ENCODE measurements at regions not wholly inside any gene's neighbourhood (a gene's known extent, or its start where the extent isn't known, plus 50 kb on each side); places are given as distances from the start of the nearest gene placed in this dataset.

DNA sequence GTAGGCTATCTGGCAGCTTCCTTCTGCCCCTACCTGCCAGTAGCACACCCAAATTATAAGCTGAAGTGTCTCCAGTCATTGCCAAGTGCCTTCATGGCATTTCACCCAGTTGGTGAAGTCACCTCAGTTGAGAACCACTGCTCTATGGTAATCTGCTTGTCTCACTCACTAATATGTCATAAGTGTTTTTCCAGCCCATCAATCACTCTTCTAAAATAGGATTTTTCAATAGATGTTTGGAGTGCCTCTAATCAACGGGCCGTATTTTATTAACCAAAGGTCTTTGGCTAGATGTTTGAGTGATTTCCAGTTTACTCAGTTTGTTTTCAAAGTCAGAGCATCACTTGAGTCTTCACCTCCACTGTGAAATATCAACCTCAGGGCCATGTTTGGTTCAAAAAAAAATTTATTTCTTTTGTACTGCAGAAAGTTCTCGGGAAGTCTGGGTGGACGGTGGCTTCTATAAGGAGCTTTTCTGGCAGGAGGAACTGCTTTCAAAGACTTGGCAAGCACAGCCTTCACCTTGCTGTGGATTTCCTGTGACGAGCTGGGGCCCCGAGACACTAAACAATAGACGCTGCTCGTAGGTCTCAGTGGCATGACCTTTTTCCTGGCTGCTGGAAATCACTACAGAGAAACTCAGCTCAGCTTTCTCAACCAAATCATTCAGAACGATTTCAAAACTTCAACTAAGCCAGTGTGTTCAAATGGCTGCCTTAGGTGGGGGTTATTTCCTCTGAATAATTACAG lies 95.2 kb upstream of the FOXF1 start:
- WGBS, 2 donors: 16 to 25% methylated on average over 9 of the region's 9 CpGs
- no peaks in the 10 kb centered on the region for H3K27me3 ChIP-seq (ENCODE audit: control insufficient read depth in 1 of 2, insufficient read depth in 2 of 2, low read length in 1 of 2)
- ATAC-seq (ENCODE audit: low FRiP score) (no peak), DNase-seq (no peak)
- no peak overlapping the region for H3K4me3 ChIP-seq (ENCODE audit: low read length in 2 of 2)
- peaks cover 11% of the 10 kb centered on the region for H3K9me3 ChIP-seq (ENCODE audit: control insufficient read depth, low read length)
- no peaks in the 10 kb centered on the region for H3K4me1 ChIP-seq (ENCODE audit: control insufficient read depth in 1 of 2, insufficient read depth in 2 of 2, low read length in 2 of 2)
- no peak overlapping the region for H3K27ac ChIP-seq (ENCODE audit: low read depth in 1 of 2, low read length in 2 of 2)
- no peaks in the 10 kb centered on the region for H3K36me3 ChIP-seq (ENCODE audit: control insufficient read depth in 1 of 2, insufficient read depth in 2 of 2, low read length in 1 of 2)
- intact Hi-C loops (cut with DNase I): no loop called here

DNA sequence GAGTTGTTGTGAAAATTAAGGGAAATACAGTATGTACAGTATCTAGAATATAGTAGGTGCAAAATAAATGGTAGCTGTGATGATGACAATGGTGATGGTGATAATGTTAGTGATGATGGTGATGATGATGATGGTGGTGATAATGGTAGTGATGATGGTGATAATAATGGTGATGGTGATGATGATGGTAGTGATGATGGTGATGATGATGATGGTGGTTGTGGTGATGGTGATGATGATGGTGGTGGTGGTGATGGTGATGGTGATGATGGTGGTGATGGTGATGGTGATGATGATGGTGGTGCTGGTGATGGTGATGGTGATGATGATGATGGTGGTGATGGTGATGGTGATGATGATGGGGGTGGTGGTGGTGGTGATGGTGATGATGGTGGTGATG lies 91.3 kb upstream of the FOXF1 start:
- H3K4me3 ChIP-seq (ENCODE audit: low read length in 2 of 2): no peak overlapping the region
- intact Hi-C loops (cut with DNase I): no loop called here
- H3K36me3 ChIP-seq (ENCODE audit: control insufficient read depth in 1 of 2, insufficient read depth in 2 of 2, low read length in 1 of 2): no peaks in the 10 kb centered on the region
- no peak overlapping the region for H3K27ac ChIP-seq (ENCODE audit: low read depth in 1 of 2, low read length in 2 of 2)
- ATAC-seq (ENCODE audit: low FRiP score) (no peak), DNase-seq (no peak)
- H3K27me3 ChIP-seq (ENCODE audit: control insufficient read depth in 1 of 2, insufficient read depth in 2 of 2, low read length in 1 of 2): no peaks in the 10 kb centered on the region
- peaks cover 9% of the 10 kb centered on the region for H3K9me3 ChIP-seq (ENCODE audit: control insufficient read depth, low read length)
- no peaks in the 10 kb centered on the region for H3K4me1 ChIP-seq (ENCODE audit: control insufficient read depth in 1 of 2, insufficient read depth in 2 of 2, low read length in 2 of 2)

DNA sequence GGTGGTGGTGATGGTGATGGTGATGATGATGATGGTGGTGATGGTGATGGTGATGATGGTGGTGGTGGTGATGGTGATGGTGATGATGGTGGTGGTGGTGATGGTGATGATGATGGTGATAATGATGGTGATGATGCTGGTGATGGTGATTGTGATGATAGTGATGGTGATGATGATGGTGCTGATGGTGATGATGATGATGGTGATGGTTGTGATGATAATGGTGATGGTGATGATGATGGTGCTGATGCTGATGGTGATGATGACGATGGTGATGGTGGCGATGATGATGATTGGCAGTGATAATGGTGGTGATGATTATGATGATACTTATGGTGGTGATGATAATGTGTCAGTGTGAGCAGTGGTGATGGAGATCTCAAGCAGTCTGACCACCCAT lies 90.8 kb upstream of the FOXF1 start:
- no peak for DNase-seq
- H3K36me3 ChIP-seq (ENCODE audit: control insufficient read depth in 1 of 2, insufficient read depth in 2 of 2, low read length in 1 of 2): no peaks in the 10 kb centered on the region
- peaks cover 9% of the 10 kb centered on the region for H3K9me3 ChIP-seq (ENCODE audit: control insufficient read depth, low read length)
- ATAC-seq (ENCODE audit: low FRiP score): no peak
- no peaks in the 10 kb centered on the region for H3K27me3 ChIP-seq (ENCODE audit: control insufficient read depth in 1 of 2, insufficient read depth in 2 of 2, low read length in 1 of 2)
- intact Hi-C loops (cut with DNase I): no loop called here
- H3K27ac ChIP-seq (ENCODE audit: low read depth in 1 of 2, low read length in 2 of 2): no peak overlapping the region
- no peak overlapping the region for H3K4me3 ChIP-seq (ENCODE audit: low read length in 2 of 2)
- no peaks in the 10 kb centered on the region for H3K4me1 ChIP-seq (ENCODE audit: control insufficient read depth in 1 of 2, insufficient read depth in 2 of 2, low read length in 2 of 2)
- 94 to 98% methylated on average over 2 of the region's 2 CpGs for WGBS, 2 donors

DNA sequence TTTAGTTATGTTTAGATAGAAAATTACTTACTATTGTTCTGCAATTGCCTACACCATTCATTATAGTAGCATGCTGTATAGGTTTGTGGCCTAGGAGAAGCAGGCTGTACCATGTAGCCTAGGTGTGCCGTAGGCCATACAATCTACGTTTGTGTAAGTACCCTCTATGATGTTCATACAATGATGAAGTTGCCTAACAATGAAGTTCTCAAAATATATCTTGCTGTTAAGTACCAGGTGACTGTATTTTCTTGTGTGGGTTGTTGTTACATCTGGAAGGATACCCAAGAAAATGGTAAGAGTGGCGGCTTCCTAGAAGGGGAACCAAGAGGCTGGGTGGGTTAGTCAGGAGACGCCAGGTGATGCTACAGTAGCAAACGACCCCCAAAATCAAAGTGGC lies 88.3 kb upstream of the FOXF1 start:
- intact Hi-C loops (cut with DNase I): no loop called here

DNA sequence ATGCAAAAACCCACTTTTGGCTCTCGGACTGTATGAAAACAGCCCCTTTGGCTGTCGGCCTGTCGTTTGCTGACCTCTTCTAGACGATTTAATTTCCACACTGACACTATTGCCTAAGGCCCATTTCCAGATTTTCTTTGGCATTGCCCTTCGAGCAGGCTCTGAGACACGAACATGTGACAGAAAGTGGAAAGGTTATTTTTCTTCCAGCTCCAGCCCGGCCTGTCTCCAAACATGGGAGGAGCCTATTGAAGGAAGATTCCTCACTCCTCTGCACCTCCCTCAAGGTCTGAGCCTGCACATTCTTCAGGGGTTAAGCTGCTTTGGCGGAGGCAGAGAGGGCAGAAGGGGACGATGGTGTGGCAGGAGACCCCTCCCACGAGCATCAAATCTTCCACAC lies 85.9 kb upstream of the FOXF1 start:
- Histone ChIP-seq H3K9me3 (ENCODE audit: control insufficient read depth, low read length) (peaks cover 9% of the 10 kb centered on the region), H3K27me3 (ENCODE audit: control insufficient read depth in 1 of 2, insufficient read depth in 2 of 2, low read length in 1 of 2) (no peaks in the 10 kb centered on the region), H3K4me3 (ENCODE audit: low read length in 2 of 2) (no peak overlapping the region), H3K27ac (ENCODE audit: low read depth in 1 of 2, low read length in 2 of 2) (no peak overlapping the region), H3K4me1 (ENCODE audit: control insufficient read depth in 1 of 2, insufficient read depth in 2 of 2, low read length in 2 of 2) (no peaks in the 10 kb centered on the region), H3K36me3 (ENCODE audit: control insufficient read depth in 1 of 2, insufficient read depth in 2 of 2, low read length in 1 of 2) (no peaks in the 10 kb centered on the region)
- intact Hi-C loops (cut with DNase I): no loop called here
- DNase-seq: no peak
- WGBS, 2 donors: 7 to 12% methylated on average over 10 of the region's 10 CpGs
- ATAC-seq (ENCODE audit: low FRiP score): no peak

More for the DNA sequence above, 88.3 kb upstream of the FOXF1 start:
- Histone ChIP-seq H3K27me3 (ENCODE audit: control insufficient read depth in 1 of 2, insufficient read depth in 2 of 2, low read length in 1 of 2) (no peaks in the 10 kb centered on the region), H3K36me3 (ENCODE audit: control insufficient read depth in 1 of 2, insufficient read depth in 2 of 2, low read length in 1 of 2) (no peaks in the 10 kb centered on the region), H3K27ac (ENCODE audit: low read depth in 1 of 2, low read length in 2 of 2) (no peak overlapping the region), H3K9me3 (ENCODE audit: control insufficient read depth, low read length) (peaks cover 9% of the 10 kb centered on the region), H3K4me3 (ENCODE audit: low read length in 2 of 2) (no peak overlapping the region), H3K4me1 (ENCODE audit: control insufficient read depth in 1 of 2, insufficient read depth in 2 of 2, low read length in 2 of 2) (no peaks in the 10 kb centered on the region)
- WGBS, 2 donors: 87 to 95% methylated on average over 5 of the region's 5 CpGs
- no peak for ATAC-seq (ENCODE audit: low FRiP score)
- no peak for DNase-seq

DNA sequence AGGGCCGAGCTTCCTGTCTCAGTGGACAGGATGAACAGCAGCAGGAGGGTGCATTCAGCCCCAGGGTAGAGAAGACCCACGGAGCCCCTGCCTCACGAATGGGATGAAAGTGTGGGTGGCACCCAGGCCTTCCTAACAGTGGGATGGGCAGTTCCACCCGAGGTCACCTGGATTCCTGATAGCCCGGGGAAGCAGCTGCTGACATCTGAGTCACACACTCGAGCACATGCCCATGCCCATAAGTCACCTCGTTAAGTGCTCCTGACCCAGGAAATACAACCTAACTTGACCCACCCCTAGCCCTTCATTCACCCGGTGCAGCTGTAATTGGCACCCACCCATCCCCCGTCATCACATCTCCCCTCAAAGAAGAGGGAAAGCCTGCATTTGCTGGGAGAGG lies 85.3 kb upstream of the FOXF1 start:
- H3K36me3 ChIP-seq (ENCODE audit: control insufficient read depth in 1 of 2, insufficient read depth in 2 of 2, low read length in 1 of 2): no peaks in the 10 kb centered on the region
- H3K4me1 ChIP-seq (ENCODE audit: control insufficient read depth in 1 of 2, insufficient read depth in 2 of 2, low read length in 2 of 2): no peaks in the 10 kb centered on the region
- intact Hi-C loops (cut with DNase I): loop anchor here in 1 of 2 donors (5.0 kb wide), 1 partner anchor 63 kb away; no protein-coding TSS in a partner anchor
- no peak overlapping the region for H3K27ac ChIP-seq (ENCODE audit: low read depth in 1 of 2, low read length in 2 of 2)
- H3K9me3 ChIP-seq (ENCODE audit: control insufficient read depth, low read length): peaks cover 7% of the 10 kb centered on the region
- H3K4me3 ChIP-seq (ENCODE audit: low read length in 2 of 2): no peak overlapping the region
- H3K27me3 ChIP-seq (ENCODE audit: control insufficient read depth in 1 of 2, insufficient read depth in 2 of 2, low read length in 1 of 2): no peaks in the 10 kb centered on the region
- ATAC-seq (ENCODE audit: low FRiP score) (no peak), DNase-seq (no peak)
- WGBS, 2 donors: 71 to 72% methylated on average over 9 of the region's 9 CpGs

DNA sequence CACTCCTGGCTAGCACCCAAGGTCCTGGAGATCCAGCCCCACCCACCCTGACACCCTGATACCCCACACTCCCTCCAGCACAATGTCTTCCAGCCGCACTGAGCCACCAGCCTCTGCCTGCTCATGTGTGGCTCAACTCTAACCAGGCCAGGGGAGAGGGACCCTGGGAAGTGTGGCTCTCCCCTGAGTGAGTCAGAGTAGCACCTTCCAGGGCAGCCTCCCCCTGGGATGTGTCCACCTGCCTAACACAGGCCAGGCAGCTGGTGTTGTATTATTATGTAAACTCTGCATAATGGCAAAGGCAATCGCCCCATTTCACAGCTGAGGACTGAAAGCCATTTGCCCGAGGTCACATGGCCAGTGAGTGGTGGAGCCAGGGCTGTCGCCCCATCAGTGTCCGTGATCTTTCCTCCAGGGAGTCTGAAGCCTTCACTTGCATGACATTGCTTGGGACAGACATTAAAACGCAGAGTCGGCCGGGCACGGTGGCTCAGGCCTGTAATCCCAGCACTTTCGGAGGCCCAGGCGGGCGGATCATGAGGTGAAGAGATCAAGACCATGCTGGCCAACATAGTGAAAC lies 84.2 kb upstream of the FOXF1 start:
- DNase-seq (no peak), ATAC-seq (ENCODE audit: low FRiP score) (no peak)
- Histone ChIP-seq H3K4me1 (ENCODE audit: control insufficient read depth in 1 of 2, insufficient read depth in 2 of 2, low read length in 2 of 2) (no peaks in the 10 kb centered on the region), H3K27ac (ENCODE audit: low read depth in 1 of 2, low read length in 2 of 2) (no peak overlapping the region), H3K36me3 (ENCODE audit: control insufficient read depth in 1 of 2, insufficient read depth in 2 of 2, low read length in 1 of 2) (no peaks in the 10 kb centered on the region), H3K27me3 (ENCODE audit: control insufficient read depth in 1 of 2, insufficient read depth in 2 of 2, low read length in 1 of 2) (no peaks in the 10 kb centered on the region), H3K9me3 (ENCODE audit: control insufficient read depth, low read length) (peaks cover 7% of the 10 kb centered on the region), H3K4me3 (ENCODE audit: low read length in 2 of 2) (no peak overlapping the region)
- intact Hi-C loops (cut with DNase I): loop anchor here in 1 of 2 donors (5.0 kb wide), 1 partner anchor 64 kb away; no protein-coding TSS in a partner anchor
- 95 to 96% methylated on average over 12 of the region's 12 CpGs for WGBS, 2 donors

DNA sequence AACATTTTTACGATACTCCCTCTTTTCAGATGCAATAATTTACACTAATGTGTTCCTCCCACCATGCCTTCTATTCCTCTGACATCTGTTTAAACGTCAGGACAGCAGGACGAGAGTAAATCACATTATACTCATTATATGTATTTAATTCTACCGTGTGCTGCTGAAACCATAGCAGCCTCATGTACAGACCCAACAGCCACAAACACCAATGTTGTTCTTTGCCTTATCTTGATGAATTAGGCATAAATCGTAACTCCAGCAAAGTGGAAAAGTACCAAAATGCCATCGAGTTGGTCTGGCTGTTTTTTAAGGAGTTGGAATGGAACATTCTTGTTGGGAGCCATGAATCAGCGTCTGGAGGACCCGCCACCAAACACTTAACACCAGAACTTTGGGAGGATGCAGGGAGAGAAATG lies 82.9 kb upstream of the FOXF1 start:
- H3K4me3 ChIP-seq (ENCODE audit: low read length in 2 of 2): no peak overlapping the region
- ATAC-seq (ENCODE audit: low FRiP score): no peak
- intact Hi-C loops (cut with DNase I): loop anchor here in 1 of 2 donors (5.0 kb wide), 1 partner anchor 65 kb away; no protein-coding TSS in a partner anchor
- no peaks in the 10 kb centered on the region for H3K36me3 ChIP-seq (ENCODE audit: control insufficient read depth in 1 of 2, insufficient read depth in 2 of 2, low read length in 1 of 2)
- H3K27me3 ChIP-seq (ENCODE audit: control insufficient read depth in 1 of 2, insufficient read depth in 2 of 2, low read length in 1 of 2): no peaks in the 10 kb centered on the region
- no peak for DNase-seq
- no peak overlapping the region for H3K27ac ChIP-seq (ENCODE audit: low read depth in 1 of 2, low read length in 2 of 2)
- 26 to 29% methylated on average over 8 of the region's 8 CpGs for WGBS, 2 donors
- H3K4me1 ChIP-seq (ENCODE audit: control insufficient read depth in 1 of 2, insufficient read depth in 2 of 2, low read length in 2 of 2): no peaks in the 10 kb centered on the region
- peaks cover 4% of the 10 kb centered on the region for H3K9me3 ChIP-seq (ENCODE audit: control insufficient read depth, low read length)
